Ammon's horn (tissue), 1 donor: ENCODE measurements at regions not wholly inside any gene's neighbourhood (a gene's known extent, or its start where the extent isn't known, plus 50 kb on each side); places are given as distances from the start of the nearest gene placed in this dataset.
"Not testable (repeated sequence)": the region's sequence is repeated elsewhere in the genome, so short reads cannot be mapped to it uniquely, and the experiment has no call there.

Experiments used
- DNase-seq: peaks from one replicate; pipeline ENCODE4 v3.0.0-alpha.2; 2016; ENCODE audit warnings: low spot score

GRCh38 chr13:70255406-70255991, 147.2 kb upstream of the KLHL1 start:
- DNase-seq, result peak; percentile 51

GRCh38 chr13:70253834-70254233, 145.6 kb upstream of the KLHL1 start:
- no peak for DNase-seq

- no peak for DNase-seq
Measured at GRCh38 chr13:70253411-70253810, 145.2 kb upstream of the KLHL1 start.

- no peak for DNase-seq
Measured at GRCh38 chr13:70249332-70250064, 141.2 kb upstream of the KLHL1 start.

- no peak for DNase-seq
Measured at GRCh38 chr13:70237131-70237530, 128.9 kb upstream of the KLHL1 start.

GRCh38 chr13:70235565-70235964, 127.3 kb upstream of the KLHL1 start:
- no peak for DNase-seq

GRCh38 chr13:70223911-70224310, 115.7 kb upstream of the KLHL1 start:
- no peak for DNase-seq

GRCh38 chr13:70222926-70223325, 114.7 kb upstream of the KLHL1 start:
- DNase-seq, result no peak

GRCh38 chr13:70218618-70219017, 110.4 kb upstream of the KLHL1 start:
- DNase-seq, result no peak

GRCh38 chr13:70208968-70209367, 100.7 kb upstream of the KLHL1 start:
- not testable (repeated sequence) for DNase-seq

- no peak for DNase-seq
Measured at GRCh38 chr13:70206671-70207070, 98.4 kb upstream of the KLHL1 start.

GRCh38 chr13:70203661-70204229, 95.5 kb upstream of the KLHL1 start:
- no peak for DNase-seq

GRCh38 chr13:70191034-70191433, 82.8 kb upstream of the KLHL1 start:
- no peak for DNase-seq

GRCh38 chr13:70189981-70190380, 81.7 kb upstream of the KLHL1 start:
- no peak for DNase-seq

GRCh38 chr13:70188567-70188966, 80.3 kb upstream of the KLHL1 start:
- DNase-seq, result no peak

- DNase-seq, result no peak
Measured at GRCh38 chr13:70183041-70183440, 74.8 kb upstream of the KLHL1 start.
